ENCODE measurements at regions not wholly inside any gene's neighbourhood (a gene's known extent, or its start where the extent isn't known, plus 50 kb on each side); places are given as distances from the start of the nearest gene placed in this dataset.

- WGBS, 2 donors, result 93 to 100% methylated on average over 1 of the region's 1 CpG
These were observed 54.9 kb upstream of the SLC7A14 start for GRCh38 chr3:170640737-170641171.

GRCh38 chr3:170638988-170639387 is 53.1 kb upstream of the SLC7A14 start:
- Histone ChIP-seq H3K36me3 (no peaks in the 10 kb centered on the region), H3K9me3 (no peaks in the 10 kb centered on the region), H3K27me3 (no peaks in the 10 kb centered on the region), H3K4me1 (no peaks in the 10 kb centered on the region), H3K27ac (no peak overlapping the region), H3K4me3 (no peak overlapping the region)
- ATAC-seq (ENCODE audit: low FRiP score in 2 of 2) (no peak), DNase-seq (no peak)
- no peak for TF ChIP-seq EP300 (IDR thresholded peaks at IDR 0.05)
- TF ChIP-seq POLR2AphosphoS5 (IDR thresholded peaks at IDR 0.05), result no peak
- TF ChIP-seq CTCF (IDR thresholded peaks at IDR 0.05), result no peak
- TF ChIP-seq POLR2A (IDR thresholded peaks at IDR 0.05), result no peak
- 78 to 86% methylated on average over 4 of the region's 4 CpGs for WGBS, 2 donors

More at GRCh38 chr3:170640737-170641171, 54.9 kb upstream of the SLC7A14 start:
- DNase-seq (no peak), ATAC-seq (ENCODE audit: low FRiP score in 2 of 2) (no peak)
- H3K9me3 ChIP-seq, result no peaks in the 10 kb centered on the region
- H3K36me3 ChIP-seq, result no peaks in the 10 kb centered on the region
- no peaks in the 10 kb centered on the region for H3K4me1 ChIP-seq
- H3K27me3 ChIP-seq, result no peaks in the 10 kb centered on the region
- no peak overlapping the region for H3K27ac ChIP-seq
- no peak overlapping the region for H3K4me3 ChIP-seq
- TF ChIP-seq POLR2AphosphoS5 (IDR thresholded peaks at IDR 0.05) (no peak), POLR2A (IDR thresholded peaks at IDR 0.05) (no peak), EP300 (IDR thresholded peaks at IDR 0.05) (no peak), CTCF (IDR thresholded peaks at IDR 0.05) (no peak)

GRCh38 chr3:170637306-170637705 is 51.4 kb upstream of the SLC7A14 start:
- no peak overlapping the region for H3K27ac ChIP-seq
- WGBS, 2 donors, result 94 to 96% methylated on average over 3 of the region's 3 CpGs
- no peaks in the 10 kb centered on the region for H3K36me3 ChIP-seq
- H3K27me3 ChIP-seq, result no peaks in the 10 kb centered on the region
- no peak for ATAC-seq (ENCODE audit: low FRiP score in 2 of 2)
- H3K4me1 ChIP-seq, result no peaks in the 10 kb centered on the region
- no peak overlapping the region for H3K4me3 ChIP-seq
- no peaks in the 10 kb centered on the region for H3K9me3 ChIP-seq
- TF ChIP-seq CTCF (IDR thresholded peaks at IDR 0.05) (no peak), EP300 (IDR thresholded peaks at IDR 0.05) (no peak), POLR2AphosphoS5 (IDR thresholded peaks at IDR 0.05) (no peak), POLR2A (IDR thresholded peaks at IDR 0.05) (no peak)
- no peak for DNase-seq

GRCh38 chr3:170636400-170636973 is 50.6 kb upstream of the SLC7A14 start:
- WGBS, 2 donors, result 60 to 78% methylated on average over 5 of the region's 5 CpGs
- Histone ChIP-seq H3K4me1 (no peaks in the 10 kb centered on the region), H3K36me3 (no peaks in the 10 kb centered on the region), H3K27me3 (no peaks in the 10 kb centered on the region), H3K9me3 (no peaks in the 10 kb centered on the region), H3K4me3 (no peak overlapping the region), H3K27ac (no peak overlapping the region)
- no peak for TF ChIP-seq POLR2AphosphoS5 (IDR thresholded peaks at IDR 0.05)
- no peak for TF ChIP-seq CTCF (IDR thresholded peaks at IDR 0.05)
- TF ChIP-seq POLR2A (IDR thresholded peaks at IDR 0.05), result no peak
- TF ChIP-seq EP300 (IDR thresholded peaks at IDR 0.05), result no peak
- ATAC-seq (ENCODE audit: low FRiP score in 2 of 2), result no peak
- DNase-seq, result no peak

Measured in upper lobe of left lung (tissue), 6 donors.